GM19395 (cell line): ENCODE measurements at regions not wholly inside any gene's neighbourhood (a gene's known extent, or its start where the extent isn't known, plus 50 kb on each side); places are given as distances from the start of the nearest gene placed in this dataset.
A peak's percentile ranks its signal among the peaks of the same experiment; 100 is the strongest.
"Not testable (repeated sequence)": the region's sequence is repeated elsewhere in the genome, so short reads cannot be mapped to it uniquely, and the experiment has no call there.

Experiments used
- ATAC-seq: cut with Tn5 transposase; IDR thresholded peaks from one replicate; pipeline ENCODE4 v1.9.1; 2021; ENCODE audit warnings: mild to moderate bottlenecking, moderate library complexity; ENCODE audit not compliant: unreplicated experiment

DNA sequence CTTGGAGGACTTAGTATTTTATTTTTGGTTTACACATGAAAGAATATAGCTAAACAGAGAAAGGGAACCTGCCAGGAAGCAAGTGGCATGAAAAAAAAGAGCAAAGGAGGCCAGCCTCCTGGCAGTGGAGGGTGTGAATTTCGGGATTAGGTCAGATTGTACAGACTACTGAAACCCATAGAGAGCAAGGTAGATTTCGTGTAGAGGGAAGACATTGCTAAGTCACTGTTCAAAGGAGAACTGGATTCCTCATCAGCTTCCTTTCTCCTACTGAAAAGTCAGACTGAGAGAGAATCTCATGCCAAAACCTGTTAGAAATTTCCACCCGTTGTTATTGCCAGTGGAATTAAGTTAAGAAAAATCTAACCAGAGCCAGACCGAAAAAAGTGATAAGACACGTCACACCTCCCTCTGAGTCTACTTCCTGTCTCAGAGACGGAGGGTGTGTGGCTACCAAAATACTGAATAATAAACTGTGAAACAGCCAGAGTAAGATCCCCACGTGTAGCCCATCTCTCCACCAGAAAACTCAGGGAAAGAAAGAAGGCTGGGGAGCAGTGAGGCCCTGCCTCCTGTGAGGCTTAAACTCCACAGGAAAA, 118.8 kb downstream of the SKIDA1 start:
- no peak for ATAC-seq

DNA sequence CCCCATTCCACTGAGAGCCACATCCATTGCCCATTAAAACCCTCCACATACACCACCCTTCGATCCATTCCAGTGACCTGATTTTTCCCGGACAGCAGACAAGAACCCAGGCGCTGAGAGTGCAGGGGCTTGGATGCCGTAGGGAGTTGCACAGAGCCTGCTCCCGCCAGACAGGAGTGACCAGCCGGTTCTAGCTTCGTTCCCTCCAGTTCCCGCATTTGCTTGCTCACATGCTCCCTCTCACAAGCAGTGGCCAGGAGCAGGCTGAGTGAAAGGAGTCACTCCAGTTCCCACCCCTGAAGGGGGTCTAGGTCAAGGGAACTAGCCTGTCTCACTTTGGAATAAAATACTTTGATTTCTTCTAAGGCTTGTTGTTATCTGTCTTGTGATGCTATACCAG, 119.5 kb downstream of the SKIDA1 start:
- no peak for ATAC-seq

DNA sequence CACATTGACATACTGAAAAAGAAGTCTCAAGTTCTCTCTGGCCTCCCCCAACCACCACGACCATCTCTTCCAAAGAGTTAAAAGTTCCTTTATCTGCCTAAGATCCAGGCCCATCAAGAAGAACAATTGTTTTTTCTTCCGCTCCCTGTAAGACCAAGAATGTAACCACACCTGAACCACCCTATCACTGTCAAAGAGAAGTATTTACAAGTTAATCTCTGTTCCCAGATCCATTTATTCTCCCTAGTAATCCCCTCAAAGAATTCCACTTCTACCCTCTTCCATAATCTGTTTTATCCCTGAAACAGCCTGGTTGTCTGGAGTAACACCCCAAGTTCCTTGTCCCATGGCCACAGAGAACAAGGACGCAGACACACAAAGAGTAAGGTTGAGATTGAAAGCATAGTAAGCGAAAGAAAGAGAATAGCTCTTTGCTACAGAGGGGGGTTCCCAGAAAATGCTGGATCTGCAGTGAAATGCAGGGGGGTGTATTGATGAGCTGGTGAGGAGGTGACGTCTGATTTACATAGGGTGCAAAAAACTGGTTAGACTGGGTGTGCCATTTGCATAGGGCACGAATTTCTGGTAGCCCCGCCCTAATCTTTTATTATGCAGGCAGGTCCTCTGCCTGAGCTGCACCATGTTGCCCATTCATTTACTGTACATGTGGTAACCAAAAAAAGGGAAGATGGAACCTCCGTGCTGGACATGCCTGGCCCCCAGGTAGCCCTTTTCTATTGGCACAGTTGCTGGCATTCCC, 122.0 kb downstream of the SKIDA1 start:
- no peak for ATAC-seq

DNA sequence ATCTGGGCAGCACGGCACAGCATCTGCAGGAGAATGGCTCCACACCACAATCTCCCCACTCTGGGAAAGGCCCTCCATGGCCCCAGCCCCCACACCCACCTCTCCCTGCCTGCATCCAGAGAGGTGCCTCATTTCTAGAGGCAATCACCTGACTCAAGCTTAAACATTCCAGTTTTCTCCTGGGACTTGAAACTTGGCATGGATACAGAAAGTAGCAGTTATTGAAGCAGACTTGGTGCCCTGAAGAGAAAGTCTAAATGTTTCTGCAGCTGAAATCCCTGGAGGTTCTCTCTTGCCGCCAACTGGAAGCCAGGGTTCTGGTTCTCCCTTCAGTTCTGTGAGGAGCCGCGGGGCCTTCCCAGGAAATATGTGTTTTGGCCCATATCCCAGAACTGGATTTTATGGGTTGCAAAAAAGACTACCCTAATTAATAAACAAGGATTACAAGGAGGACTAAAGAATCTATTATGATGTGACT, 122.8 kb downstream of the SKIDA1 start:
- ATAC-seq, result no peak

DNA sequence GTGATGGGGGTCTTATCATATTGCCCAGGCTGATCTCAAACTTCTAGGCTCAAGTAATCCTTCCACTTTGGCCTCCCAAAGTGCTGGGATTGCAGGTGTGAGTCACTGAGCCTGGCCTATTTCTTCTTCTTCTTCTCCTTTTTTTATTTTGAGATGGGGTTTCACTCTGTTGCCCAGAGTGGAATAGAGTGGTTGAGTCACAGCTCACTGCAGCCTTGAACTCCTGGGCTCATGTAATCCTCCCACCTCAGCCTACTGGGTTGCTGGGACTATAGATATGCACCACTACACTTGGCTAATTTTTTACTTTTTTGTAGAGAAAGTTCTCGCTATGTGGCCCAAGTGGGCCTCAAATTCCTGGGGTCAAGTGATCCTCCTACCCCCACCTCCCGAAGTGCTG, 124.3 kb downstream of the SKIDA1 start:
- ATAC-seq, result no peak

DNA sequence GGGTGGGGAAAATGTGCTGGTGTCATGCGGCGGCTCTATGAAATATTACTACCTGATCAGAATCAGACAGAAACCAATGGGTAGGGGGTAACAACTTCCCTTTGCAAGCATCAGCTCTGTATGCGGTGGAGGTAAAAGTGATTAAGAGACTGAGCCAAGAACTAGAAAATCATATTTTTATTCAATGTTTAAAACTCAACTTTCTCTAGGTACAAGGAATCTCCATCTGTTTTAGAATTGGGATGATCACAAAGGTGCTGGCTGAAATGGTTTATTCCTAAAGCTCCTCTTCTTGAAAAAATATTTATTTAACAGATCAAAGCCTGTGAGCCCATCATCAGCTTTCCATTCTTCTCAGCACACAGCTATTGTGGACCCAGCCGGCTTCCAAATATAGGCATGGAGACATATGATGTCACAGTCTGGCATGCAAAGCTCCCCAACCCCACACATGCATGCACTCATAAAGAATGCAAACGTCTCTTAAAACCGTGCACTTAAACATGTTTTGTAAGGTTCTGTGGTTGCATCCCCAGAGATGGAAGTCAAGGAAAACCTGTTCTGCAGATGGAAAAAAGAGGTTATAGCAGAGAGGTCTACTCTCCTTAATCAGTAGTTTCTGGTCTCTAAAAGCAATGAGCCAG, 126.0 kb downstream of the SKIDA1 start:
- ATAC-seq, result no peak

DNA sequence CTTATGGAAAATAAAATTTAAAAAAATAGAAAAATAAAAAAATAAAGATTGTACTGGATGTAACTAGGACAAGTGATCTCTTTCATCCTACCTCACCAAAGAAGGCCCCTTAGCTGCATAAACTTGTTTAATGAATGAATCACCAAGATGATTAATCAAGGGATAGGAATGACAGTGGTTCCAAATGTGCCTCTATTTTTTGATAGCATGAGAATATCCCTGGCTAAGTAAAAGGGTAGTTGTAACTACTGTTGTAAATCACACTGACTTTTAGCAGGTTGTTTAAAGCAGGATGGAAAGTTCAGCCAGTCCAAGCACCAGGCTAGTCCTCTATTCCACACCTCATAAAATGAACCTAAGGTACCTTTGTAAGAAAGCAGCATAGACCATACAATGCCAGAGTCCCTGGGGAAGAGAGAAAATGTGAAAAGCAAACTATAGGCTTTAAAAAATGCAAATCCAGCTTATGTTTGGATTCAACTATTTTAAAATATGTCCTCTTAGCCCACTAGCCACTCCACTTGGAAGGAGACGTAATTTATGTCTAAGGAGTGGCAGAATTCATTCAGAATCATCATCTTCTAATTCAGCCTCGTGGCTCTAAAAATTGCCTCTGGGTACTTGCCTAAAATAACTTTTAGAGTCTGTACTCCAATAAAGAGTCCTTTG, 126.8 kb downstream of the SKIDA1 start:
- no peak for ATAC-seq

DNA sequence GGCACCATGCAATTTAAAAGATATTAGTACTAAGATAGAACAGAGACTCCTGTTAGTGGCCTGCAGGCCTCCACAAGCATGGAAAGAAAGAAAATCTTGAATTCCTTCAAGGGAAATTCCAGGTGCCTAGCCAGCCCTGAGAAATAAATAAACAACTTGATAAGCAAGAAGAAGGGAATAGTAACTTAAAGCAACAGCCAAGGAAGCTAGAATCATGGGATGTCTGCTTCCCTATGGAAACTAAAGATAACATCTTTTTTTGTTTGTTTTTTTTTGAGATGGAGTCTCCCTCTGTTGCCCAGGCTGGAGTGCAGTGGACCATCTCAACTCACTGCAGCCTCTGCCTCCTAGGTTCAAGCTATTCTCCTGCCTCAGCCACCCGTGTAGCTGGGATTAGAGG, 128.6 kb downstream of the SKIDA1 start:
- no peak for ATAC-seq

DNA sequence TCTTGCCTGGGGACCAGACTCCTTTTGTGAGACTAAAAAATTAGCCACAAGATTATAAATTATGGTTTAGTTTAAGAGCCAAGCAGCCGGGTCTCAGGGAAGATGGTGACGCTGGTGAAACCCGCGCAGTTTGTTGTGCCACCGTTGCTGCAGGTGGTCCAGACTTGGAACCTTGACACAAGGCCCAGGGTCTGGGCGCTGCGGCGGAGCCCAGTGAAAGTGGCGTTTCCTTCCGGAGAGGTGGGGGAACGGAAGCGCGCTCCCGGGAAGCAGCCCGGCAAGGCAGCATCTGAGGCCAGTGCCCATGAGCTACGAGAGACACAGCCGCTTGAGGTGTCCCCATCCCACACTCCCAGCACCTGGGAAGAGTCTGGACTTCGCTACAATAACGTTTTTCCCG, 131.6 kb downstream of the SKIDA1 start:
- no peak for ATAC-seq

DNA sequence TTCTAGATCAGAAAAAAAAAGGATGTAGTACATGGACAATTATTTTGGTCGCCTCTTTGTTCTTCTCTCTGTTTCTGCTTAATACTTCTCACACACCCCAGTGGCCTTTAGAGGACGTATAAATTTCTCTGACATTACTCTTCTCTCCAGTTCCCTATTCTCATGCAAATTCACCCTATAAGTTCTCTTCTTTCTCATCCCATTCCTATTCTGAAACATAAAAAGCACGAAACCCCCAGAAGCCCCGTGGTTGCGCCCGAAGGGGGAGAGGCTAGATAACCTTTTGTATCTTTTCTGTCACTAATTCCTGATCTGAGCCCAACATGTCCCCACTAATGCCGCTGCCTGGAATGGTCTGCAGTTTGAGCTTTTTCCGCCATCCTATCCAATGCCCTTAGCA, 136.9 kb downstream of the SKIDA1 start:
- no peak for ATAC-seq

DNA sequence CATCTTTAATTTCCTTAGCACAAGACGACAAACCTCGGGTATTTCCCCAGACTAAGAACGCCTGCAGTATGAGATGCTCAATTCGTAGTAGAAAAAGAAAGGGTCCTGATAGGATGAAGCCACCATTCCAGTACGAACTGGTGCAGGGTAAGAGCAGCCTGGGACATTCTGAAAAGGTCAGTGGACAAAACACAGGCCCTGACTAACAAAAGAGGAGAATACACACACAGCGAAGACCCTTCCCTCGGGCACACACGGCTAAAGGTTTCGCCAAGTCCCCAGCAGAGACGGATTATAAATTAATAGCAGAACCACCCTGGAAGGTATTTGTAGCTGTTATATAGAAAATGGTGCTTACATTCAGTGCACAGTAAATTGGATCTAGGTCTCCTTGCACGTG, 137.6 kb downstream of the SKIDA1 start:
- ATAC-seq, result no peak

DNA sequence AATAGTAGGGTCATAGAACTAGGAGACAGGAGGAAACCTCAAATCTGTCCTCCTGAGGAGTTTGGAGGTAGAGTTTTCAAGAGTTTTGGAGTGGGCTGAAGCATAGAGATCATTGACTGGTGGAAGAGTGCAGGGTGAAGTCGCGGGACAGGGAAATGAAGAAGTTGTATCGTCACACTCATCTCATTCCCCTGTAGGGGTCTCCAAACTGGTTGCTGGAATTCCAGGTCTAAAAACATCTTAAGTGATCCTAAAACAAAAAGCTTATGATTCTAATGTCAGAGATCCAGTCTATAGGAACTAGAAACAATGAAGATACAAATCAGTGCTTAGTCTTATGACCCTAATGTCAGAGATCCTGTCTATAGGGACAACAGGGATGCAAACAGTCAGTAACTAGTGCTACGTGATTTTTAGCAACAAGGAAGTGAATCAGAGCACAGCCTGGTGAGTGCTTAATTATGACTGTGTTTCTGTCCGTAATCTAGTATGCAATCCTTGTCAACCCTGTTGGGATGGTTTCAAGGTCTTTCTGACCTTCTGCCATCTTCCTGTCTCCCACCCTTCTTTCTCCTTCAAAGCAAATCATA, 139.4 kb downstream of the SKIDA1 start:
- no peak for ATAC-seq

DNA sequence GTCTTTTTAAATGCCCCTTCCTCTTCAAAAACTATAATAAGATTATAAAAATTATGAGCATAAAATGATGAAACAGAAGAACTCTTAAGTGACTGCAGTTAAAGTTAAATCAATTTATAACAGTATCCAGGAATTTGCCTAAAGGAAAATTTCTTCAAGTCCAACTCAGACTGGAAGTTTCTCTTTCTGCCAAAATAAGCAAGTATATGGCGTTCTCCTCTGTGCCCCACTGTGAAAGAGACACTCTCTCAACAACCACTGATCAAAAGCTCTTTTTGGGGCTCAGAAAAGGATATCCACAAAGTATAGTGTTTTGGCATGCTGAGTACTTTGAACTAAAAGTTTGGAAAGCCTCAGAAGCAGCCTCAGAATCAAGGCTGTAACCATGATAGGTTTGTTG, 139.9 kb downstream of the SKIDA1 start:
- ATAC-seq, result no peak

DNA sequence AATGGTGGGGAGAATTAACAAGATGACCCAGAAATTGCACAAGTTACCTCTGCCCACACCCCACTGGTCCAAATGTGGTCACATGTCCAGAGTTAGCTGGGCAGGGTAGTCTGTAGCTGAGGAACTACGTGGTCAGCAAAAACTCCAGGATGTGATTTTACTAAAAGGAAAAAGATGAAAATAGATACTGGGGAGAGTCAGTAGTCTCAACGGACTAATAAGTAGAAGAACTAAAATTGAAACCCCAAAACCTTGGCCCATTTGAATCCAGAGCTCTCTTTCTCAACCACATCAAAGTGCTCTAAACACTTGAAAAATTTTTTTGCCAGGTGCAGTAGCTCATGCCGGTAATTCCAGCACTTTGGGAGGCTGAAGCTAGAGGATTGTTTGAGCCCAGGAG, 146.3 kb downstream of the SKIDA1 start:
- no peak for ATAC-seq

DNA sequence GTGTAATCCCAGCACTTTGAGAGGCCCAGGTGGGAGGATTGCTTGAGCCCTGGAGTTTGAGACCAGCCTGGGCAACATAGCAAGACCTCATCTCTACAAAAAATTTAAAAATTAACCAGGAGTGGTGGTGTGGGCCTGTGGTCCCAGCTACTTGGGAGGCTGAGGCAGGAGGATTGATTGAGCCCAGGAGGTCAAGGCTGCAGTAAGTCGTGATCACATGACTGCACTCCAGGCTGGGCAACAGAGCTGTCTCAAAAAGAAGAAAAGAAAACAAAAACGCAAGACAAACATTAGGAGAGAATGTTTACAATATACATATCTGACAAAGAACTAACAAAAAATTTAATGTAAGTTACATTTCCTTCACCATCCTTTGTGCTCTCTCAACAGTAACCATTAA, 150.2 kb downstream of the SKIDA1 start:
- not testable (repeated sequence) for ATAC-seq

DNA sequence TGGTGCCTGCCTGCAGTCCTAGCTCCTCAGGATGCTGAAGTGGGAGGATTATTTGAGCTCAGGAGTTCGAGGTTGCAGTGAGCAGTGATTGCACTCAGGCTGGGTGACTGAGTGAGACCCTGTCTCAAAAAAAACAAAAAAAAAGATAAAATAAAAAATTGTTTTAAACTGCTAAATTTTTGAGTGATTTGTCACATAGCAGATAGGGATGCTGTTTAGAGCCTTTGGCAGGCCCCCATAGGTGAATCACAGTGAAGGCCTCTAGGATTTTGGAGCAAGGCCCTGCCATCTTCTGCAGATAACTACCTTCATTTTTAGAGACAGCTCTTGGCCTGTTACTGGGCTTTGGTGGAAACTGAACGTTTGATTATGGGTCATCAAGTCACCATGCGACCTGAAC, 151.6 kb downstream of the SKIDA1 start:
- ATAC-seq, result not testable (repeated sequence)

DNA sequence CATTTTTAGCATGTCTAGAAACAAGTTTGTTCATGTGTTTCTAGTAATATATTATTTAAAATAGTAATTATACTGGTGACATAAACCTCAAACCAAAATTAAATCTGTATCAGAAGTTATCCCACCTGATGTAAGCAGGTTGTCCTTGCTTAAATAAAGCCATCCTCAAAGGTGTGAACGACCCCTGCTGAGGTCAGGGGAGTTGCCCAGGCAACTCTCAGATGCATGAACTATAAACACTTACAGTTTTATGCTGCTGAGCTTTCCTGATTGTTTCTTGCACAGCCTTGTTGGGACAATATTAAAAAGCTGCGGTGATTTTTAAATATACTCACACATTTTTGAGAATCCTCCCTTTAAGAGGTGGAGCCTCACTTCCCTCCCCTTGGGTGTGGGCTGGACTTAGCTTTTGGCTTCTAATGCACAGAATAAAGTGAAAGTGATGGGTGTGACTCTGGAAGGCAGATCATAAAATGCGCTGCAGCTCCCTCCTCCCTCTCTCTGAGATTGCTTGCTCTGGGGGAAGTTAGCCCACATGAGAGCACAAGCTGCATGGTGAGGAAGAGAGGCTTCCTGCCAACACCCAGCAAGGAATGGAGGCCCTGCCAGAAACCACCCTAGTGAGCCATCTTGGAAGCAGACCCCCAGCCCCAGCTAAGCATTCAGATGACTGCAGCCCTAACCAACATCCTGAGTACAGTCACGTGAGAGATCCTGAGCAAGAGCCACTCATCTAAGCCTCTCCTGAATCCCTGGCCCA, 152.7 kb downstream of the SKIDA1 start:
- peak; percentile 79 for ATAC-seq

DNA sequence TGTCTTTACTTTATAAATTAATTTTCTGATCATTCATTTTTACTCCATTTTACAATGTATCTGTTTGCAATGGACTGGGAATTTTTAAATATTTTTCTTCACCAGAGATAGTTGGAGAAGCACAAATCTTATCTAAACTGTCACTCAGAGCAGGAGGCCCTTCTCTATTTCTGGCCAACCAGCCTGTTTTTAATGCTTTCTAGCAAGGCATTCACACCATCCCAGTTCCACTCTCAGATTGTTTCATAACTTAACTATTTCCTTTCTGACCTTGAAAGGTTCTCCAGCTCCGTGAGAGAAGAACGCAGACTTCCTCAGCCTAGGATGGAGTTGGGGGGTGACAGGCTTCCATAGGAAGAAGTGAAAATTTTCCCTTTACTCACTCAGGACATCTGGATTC, 155.8 kb downstream of the SKIDA1 start:
- ATAC-seq, result no peak

DNA sequence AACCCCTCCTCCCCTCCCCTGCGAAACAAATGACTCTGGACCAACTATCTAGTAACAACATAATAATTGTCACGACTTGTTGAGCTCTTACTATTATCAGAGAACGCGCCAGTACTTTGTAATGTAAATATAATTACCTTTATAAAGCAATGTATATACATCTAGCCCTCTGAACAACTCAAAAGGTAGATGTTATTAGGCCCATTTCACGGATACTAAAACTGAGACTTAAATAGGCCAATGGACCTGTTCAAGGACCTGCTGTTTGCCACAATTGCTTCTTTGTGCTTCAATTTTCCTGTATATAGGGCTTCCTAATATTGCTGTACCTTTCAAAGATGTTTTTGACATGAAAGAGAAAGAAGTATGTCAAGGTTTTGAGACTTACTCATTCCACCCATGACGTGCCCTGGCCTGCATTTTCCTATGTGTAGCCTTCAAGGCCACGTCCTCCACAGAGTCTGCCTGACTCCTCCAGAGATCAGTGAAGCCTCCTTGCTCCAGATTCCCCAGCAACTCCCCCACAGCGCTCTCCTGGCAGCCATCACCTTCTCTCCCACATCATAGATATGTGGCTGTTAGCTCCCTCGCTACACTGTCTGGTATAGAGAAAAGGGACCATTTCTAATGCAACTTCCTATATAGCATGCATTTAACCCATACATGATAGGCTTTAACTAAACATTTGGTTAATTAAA, 156.6 kb downstream of the SKIDA1 start:
- no peak for ATAC-seq

DNA sequence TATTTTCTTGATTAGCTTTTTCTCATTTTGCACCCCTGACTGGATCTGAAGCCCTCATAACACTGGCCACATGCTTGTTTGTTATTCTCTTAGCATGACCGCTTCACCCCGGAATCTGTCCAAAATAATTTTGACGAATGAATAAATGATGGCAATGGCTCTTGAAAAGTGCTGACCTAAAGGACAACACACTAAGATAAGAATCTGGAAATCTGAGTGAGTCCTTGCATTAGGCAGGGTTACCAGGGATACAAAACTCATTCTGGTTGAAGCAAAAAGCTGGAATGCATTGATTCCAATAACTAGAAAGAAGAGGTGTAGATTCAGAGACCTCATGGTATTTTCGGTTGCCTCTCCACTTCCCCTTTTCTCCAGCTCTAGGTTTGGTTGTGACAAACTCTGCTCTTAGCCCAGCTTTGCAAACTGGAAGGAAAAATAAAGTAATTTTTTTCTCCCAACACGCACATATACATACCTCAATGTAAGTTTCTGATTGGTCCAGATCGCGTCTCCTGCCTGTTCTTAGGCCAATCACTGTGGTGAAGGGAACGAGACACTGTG, 157.4 kb downstream of the SKIDA1 start:
- peak; percentile 76 for ATAC-seq
